ENCODE measurements at regions not wholly inside any gene's neighbourhood (a gene's known extent, or its start where the extent isn't known, plus 50 kb on each side); places are given as distances from the start of the nearest gene placed in this dataset.

GRCh38 chr5:96140496-96140895 is 178.8 kb upstream of the ELL2 start:
- DNase-seq (ENCODE audit: extremely low read depth, low read depth), result no peak

DNA sequence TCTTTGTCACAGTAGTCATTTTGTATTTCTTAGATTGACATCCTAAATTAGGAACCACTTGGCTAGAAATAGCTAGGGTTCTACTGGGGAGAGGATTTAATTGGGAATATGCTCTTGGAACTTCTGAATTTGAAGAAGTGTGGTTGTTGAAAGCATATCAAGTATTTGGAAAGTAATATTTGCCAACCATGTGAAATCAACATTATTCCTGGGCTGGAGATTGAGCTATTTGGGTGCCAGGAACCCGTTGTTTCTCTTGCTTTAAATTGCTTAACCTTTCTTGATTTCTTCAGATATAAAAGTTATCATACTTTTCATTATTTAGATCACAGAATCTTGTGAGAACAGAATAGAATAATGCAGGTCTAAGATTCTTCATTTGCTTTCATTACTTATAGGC is 178.4 kb upstream of the ELL2 start:
- DNase-seq (ENCODE audit: extremely low read depth, low read depth), result no peak

DNA sequence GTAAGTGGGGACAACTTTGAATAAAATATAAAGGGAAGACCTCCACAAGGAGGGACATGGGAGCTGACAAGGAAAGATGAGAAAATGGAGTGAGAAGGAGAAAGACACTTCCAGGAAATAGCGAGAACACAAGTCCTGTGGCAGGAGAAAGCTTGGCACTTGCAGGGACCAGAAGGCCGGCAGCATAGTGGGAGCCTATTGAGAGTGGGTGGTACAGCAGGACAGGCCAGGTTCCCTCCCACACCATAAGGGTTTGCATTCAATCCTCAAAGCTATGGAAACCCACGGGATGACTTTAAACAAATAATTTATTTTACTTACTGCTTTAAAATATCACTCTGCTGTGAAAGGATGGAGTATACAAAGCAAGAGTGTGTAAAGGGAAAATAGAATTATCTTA is 173.2 kb upstream of the ELL2 start:
- DNase-seq (ENCODE audit: extremely low read depth, low read depth), result no peak

GRCh38 chr5:96133341-96134079 is 171.9 kb upstream of the ELL2 start:
- DNase-seq (ENCODE audit: extremely low read depth, low read depth), result no peak

DNA sequence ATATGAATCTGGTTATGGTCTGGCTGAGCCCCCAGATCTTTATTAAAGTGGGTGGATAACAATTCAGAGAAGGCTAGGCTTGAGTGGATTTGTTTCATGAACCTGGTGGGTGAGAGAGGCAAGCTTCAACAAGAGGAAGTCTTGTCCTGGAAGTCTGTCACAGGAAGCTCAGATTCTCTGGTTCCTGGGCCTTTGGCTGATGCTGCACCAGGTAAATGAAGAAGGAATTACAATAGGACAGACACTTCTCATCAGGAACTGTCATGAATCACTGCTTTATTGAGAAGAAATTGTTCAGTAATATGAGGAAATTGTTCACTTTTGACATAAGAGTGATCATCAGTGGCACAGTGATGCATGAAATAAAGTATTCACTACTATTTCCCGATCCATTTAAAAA is 167.6 kb upstream of the ELL2 start:
- no peak for DNase-seq (ENCODE audit: extremely low read depth, low read depth)

DNA sequence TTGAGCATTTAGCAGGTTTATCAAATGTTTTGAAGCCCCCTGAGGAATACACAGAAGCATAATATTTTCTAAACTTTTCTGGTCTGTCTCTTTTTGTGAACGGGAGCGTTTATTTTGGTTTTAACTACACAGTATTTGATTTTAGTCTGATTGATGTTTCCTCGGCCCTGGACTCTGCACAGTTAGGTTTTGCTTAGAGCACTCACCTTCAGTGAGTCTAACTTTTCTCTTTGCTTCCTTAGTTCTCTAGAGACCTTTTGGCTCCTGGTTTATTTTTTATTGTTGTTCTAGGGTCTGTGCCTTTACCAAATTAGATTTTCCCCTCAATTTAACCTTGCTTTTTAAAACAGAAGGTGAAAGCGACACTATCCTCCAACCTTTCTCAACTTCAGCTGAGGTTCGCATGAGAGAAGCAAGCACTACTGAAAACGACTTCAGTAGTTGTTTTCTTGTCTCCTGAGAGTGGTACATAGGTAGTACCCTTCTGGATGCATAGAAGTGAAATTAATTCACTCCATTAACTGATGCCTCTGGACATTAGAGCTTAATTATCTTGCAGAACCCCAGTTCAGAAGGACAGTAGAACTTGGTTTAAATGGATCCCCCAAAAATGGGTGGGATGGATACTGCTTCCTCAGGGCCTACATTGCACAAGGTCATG is 166.7 kb upstream of the ELL2 start:
- no peak for DNase-seq (ENCODE audit: extremely low read depth, low read depth)

DNA sequence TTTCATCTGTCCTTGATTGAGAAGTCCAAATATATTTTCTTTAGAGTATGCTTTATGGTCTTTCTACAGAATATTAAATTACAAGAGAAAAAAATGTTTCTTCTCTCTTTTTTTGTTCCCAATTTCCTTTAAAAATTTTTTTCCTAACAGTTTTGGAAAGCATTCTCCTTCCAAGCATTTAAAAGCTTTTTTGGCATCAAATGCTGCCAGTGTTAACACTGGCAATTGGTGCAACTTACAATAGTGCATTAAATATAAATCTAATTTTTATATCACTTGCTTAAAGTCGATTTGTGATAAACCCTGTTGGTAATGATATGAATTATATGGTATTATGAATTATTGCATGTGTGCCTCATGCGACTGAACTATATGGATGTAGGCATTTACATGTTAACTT is 165.9 kb upstream of the ELL2 start:
- no peak for DNase-seq (ENCODE audit: extremely low read depth, low read depth)

DNA sequence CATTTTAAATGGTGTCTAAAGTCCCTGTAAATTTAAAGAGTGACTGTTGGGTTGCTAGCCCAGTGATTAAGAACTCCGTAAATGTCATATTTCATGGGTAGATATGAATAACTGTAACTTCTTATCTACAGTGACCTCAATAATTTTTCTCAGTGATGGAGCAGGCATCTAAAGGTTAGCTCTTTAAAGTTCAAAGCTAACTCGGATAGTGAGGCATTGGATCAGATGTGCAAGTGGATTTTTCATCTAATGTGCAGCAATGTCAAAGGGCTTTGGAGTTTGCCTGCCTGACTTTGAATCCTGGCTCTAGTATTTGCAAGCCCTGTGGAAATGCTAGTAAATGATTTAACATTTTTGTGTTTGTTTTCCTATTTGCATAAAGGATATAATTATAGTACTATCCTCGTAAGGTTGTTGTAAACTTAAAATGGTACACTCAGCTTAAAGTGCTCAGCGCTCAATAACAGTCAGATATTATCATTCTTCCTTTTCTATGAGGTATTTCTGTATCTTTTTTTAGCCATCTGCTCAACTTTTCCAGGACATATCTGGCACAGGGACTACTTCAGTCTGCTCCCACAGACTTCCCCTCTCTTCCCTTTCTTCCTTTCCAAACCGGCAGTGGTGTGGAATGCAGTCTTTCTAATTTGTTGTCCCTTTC is 163.7 kb upstream of the ELL2 start:
- no peak for DNase-seq (ENCODE audit: extremely low read depth, low read depth)

GRCh38 chr5:96124589-96124988 is 162.9 kb upstream of the ELL2 start:
- DNase-seq (ENCODE audit: extremely low read depth, low read depth), result no peak

- no peak for DNase-seq (ENCODE audit: extremely low read depth, low read depth)
Measured at GRCh38 chr5:96123418-96123817, 161.8 kb upstream of the ELL2 start.

DNA sequence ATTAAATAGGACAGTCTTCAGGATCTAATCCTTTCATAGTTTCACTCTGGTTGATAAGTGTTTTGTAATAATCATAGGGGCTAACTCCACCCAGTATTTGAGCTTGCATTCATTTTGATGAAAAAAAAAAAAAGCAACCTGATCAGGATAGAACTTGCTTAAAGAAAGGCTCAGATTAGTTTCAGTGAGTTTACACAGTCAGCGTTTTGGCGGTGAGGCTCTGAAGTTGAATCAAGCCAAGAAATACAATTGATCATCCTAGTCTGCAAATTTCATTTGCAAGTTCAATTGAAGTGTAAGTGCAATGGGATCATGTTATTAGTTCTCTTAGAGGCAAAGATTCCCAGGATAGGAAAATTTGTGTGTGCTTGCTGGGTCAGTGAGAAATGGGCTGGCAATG is 159.7 kb upstream of the ELL2 start:
- DNase-seq (ENCODE audit: extremely low read depth, low read depth), result no peak

DNA sequence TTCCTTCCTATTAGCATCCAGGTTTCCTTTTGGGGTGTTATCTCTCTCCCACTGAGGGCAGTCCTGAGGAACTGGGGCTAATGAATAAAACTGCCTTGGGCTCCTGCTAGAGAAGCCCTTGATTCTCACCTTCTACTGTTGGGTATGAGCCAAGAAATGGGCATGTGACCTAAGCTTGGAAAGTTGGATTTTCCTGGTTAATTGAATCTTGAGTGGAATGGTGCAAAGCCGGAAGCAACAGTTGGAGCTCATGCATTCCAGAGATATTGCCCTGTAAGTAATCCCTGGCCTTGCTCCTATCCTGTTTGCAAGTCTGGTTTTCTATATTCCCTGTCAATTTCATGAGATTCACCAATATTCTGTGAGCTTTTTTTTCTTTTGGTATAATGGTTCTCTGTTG is 158.5 kb upstream of the ELL2 start:
- DNase-seq (ENCODE audit: extremely low read depth, low read depth), result no peak

DNA sequence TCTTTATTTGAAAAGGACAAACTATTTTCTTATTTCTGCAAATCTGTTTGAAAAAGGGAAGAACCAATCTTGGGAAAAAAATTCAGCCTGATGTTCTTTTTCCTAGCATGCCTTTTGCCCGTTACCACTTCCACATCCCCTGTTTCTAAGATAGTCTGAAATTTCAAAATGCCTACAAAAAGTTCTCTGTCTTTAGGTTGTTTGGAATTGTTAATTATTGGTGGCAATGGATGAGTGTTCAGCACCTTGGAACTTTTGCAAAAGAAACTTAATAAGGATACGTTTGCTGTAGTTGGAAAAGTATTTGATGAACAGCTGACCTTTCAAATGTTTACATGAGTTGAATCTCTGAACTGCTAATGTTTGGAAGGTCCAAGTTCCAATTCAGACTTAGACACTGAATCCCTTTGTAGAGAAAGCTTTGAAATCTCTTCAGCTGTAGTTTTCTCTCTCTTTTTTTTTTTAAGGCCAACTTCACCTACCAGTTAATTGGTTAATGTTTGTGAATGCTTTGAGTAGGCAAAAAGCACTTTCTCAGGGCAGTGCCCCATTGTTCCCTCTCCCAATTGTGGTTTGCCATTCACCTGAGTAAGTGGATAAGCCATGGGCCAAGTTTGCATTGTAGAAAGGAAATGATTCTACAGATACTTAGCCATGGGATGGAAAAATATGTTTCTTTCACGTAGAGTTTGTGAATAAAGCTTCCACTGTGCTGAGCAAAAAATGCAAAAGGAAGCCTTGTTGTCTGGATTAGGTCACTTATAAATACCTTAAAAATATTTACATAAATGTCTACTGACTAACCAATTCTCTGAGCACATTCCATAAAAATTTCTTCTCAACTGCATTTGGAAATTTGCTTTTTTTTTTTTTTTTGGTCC is 156.4 kb upstream of the ELL2 start:
- DNase-seq (ENCODE audit: extremely low read depth, low read depth), result no peak

DNA sequence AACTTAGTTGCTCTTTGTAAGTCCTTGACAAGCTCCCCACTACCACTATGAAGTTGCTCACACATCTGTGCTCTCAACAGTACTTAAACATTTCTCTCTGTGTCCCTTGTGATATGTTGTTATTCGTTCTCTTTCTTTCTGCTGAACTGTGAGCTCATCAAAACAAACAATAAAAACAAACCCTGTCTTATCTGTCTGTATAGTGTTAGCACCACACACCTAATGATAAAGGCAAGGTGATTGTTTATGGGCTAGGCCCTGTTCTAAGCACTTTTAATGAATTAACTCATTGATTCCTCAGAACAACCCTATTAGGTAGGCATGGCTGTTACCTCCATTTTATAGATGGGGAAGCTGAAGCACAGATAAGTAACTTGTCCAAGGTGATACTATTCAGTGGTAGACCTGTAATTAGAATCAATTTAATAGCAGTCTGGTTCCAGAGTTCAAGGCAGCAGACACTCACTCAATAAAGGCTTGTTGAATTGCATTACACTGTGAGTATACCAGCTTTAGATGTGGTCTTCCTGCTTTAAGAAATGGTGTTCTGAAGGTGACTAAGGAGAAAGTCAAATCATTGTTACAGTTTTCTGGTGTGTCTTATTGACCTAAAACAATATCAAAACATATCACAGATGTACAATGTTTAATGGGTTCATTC is 153.6 kb upstream of the ELL2 start:
- no peak for DNase-seq (ENCODE audit: extremely low read depth, low read depth)

DNA sequence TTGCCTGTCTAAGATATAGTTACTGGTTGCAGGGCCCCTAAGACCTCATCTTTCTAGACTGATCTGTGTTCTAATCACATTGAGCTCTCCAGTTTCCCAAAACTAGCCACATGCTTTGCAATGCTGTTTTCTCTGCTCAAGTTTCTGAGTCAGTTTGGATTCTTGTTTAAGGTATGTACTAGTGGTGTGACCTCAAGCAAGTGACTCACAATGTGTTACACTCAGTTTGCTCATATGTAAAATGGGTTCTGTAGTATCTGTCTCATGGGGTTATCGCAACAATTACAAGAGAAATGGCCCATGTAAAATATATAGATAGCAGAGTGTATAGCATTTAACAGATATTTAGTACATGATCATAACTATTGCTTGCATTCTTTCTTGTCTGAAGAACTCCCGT is 153.1 kb upstream of the ELL2 start:
- DNase-seq (ENCODE audit: extremely low read depth, low read depth), result no peak

GRCh38 chr5:96113170-96113939 is 151.7 kb upstream of the ELL2 start:
- DNase-seq (ENCODE audit: extremely low read depth, low read depth), result no peak

- DNase-seq (ENCODE audit: extremely low read depth, low read depth), result no peak
Measured at GRCh38 chr5:96112703-96113102, 151.1 kb upstream of the ELL2 start.

GRCh38 chr5:96112123-96112670 is 150.5 kb upstream of the ELL2 start:
- DNase-seq (ENCODE audit: extremely low read depth, low read depth), result no peak

DNA sequence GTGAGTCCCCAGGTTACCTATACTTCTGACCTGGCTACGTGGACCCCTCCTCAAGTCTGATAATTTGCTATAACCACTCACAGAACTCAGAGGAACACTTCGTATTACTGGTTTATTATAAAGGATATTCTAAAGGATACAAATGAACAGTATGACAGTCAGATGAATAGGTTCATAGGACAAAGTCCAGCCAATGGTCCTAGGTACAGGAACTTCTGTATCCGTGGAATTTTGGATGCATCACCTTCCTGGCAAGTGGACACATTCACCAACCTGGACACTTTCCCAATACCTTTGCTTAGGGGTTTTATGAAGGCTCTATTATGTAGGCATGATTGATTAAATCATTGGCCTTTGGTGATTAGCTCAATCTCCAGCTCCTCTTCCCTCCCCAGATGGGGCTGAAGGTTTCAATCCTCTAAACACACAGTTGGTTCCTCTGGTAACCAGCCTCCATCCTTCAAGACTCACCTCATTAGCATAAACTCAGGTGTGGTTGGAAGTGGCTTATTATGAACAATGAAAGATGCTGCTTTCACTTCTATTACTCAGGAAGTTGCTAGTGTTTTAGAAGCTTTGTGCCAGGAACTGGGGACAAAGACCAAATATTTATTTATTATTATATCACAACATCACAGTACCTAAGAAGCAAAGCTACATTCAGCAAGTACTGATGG is 149.6 kb upstream of the ELL2 start:
- DNase-seq (ENCODE audit: extremely low read depth, low read depth), result no peak

Data from NCI-H460 (cell line).